Spinal cord (tissue), 9 donors: ENCODE measurements at regions not wholly inside any gene's neighbourhood (a gene's known extent, or its start where the extent isn't known, plus 50 kb on each side); places are given as distances from the start of the nearest gene placed in this dataset.
"Not testable (repeated sequence)": the region's sequence is repeated elsewhere in the genome, so short reads cannot be mapped to it uniquely, and the experiment has no call there.

Source experiments
- DNase-seq, 6 donors: peaks; one replicate each; pipeline versions ENCODE4 v3.0.0 to v3.0.0-alpha.2; 2013 to 2015; ENCODE audit warnings: low spot score in 6 of 6, low read depth in 4 of 6
- H3K27ac ChIP-seq: one replicate; pipeline ENCODE4 v1.5.1; 2013; ENCODE audit warnings: low read depth, low read length, control low read depth
- H3K27me3 ChIP-seq: one replicate; pipeline ENCODE4 v1.6.1; 2013; ENCODE audit warnings: low read length; ENCODE audit not compliant: control insufficient read depth, insufficient read depth
- H3K36me3 ChIP-seq: one replicate; pipeline ENCODE4 v1.6.1; 2013; ENCODE audit warnings: low read length; ENCODE audit not compliant: control insufficient read depth, insufficient read depth
- H3K4me1 ChIP-seq: one replicate; pipeline ENCODE4 v1.6.1; 2013; ENCODE audit warnings: low read length; ENCODE audit not compliant: control insufficient read depth, insufficient read depth
- H3K4me3 ChIP-seq: one replicate; pipeline ENCODE4 v1.5.1; 2013; ENCODE audit warnings: low read depth, low read length, control low read depth
- H3K9me3 ChIP-seq: one replicate; pipeline ENCODE4 v1.6.1; 2013; ENCODE audit warnings: low read length; ENCODE audit not compliant: control insufficient read depth, insufficient read depth
- WGBS: methylation state at CpG from one replicate; pipeline ENCODE4 v1.1.5; 2013; ENCODE audit warnings: missing lambda C conversion rate; ENCODE audit not compliant: insufficient coverage; 5-methylcytosine and 5-hydroxymethylcytosine counted together
- donor health status: healthy.

GRCh38 chrX:63250253-63250868 lies 100.8 kb downstream of the SPIN4 start:
- DNase-seq, result peak; percentile 1 to 84 (median 40)

GRCh38 chrX:63242689-63243088 lies 108.4 kb downstream of the SPIN4 start:
- H3K27ac ChIP-seq, DNase-seq, H3K9me3 ChIP-seq, H3K4me1 ChIP-seq, H3K36me3 ChIP-seq, H3K27me3 ChIP-seq, H3K4me3 ChIP-seq: not testable (repeated sequence)
- WGBS, result no CpG with 5 or more reads among the region's 2 CpGs

More at GRCh38 chrX:63250253-63250868, 100.8 kb downstream of the SPIN4 start:
- no peaks in the 10 kb centered on the region for H3K27me3 ChIP-seq
- no peaks in the 10 kb centered on the region for H3K9me3 ChIP-seq
- WGBS, result 20% methylated on average over 1 of the region's 3 CpGs
- H3K4me3 ChIP-seq, result no peak overlapping the region
- no peaks in the 10 kb centered on the region for H3K36me3 ChIP-seq
- no peak overlapping the region for H3K27ac ChIP-seq
- no peaks in the 10 kb centered on the region for H3K4me1 ChIP-seq

DNA sequence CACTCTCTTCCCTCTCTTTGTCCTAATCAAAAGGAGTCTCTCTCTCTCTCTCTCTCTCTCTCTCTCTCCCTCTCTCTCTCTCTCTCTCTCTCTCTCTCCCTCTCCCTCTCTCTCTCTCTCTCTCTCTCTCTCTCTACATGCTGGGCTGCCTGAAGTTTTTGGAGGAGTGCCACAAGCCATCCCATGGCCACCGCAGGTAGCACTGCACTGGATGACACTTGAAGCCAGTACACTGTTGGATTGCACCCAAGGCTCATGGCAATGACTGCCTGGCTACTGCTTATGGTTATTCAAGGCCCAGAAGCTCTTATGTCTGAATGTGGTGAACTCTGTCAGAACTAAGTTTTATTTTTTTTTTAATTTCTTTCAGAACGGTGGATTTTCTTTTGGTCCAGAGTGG lies 115.2 kb downstream of the SPIN4 start:
- not testable (repeated sequence) for H3K36me3 ChIP-seq, H3K4me3 ChIP-seq, H3K27me3 ChIP-seq, H3K27ac ChIP-seq, H3K9me3 ChIP-seq, H3K4me1 ChIP-seq, DNase-seq
- WGBS, result no CpG with 5 or more reads among the region's 2 CpGs

DNA sequence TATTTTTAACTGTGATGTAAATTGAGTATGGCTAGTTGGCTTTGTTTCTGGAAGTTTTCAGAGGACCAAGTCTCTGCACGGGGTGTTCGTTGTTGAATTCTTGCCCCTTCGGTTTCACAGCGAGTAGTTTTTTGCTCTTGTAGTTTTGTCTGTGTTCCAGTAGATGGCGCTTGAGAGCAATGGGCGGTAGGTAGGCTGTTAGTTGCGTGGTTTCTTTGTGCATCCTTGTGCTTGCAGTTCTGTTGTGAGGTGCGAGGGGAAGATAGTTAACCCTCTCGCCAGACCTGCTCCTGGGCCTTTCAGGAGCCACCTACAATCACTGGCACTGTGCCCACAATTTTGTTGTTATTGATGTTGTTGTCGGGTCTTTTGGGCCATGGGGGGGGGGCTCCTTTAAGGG lies 118.1 kb downstream of the SPIN4 start:
- not testable (repeated sequence) for H3K27ac ChIP-seq, H3K4me3 ChIP-seq, H3K36me3 ChIP-seq, DNase-seq, H3K9me3 ChIP-seq, H3K27me3 ChIP-seq, H3K4me1 ChIP-seq
- no CpG with 5 or more reads among the region's 10 CpGs for WGBS

GRCh38 chrX:63218202-63218601 lies 132.9 kb downstream of the SPIN4 start:
- H3K9me3 ChIP-seq, DNase-seq, H3K36me3 ChIP-seq, H3K4me1 ChIP-seq, H3K4me3 ChIP-seq, H3K27ac ChIP-seq, H3K27me3 ChIP-seq: not testable (repeated sequence)
- WGBS, result no CpG with 5 or more reads among the region's 1 CpG

DNA sequence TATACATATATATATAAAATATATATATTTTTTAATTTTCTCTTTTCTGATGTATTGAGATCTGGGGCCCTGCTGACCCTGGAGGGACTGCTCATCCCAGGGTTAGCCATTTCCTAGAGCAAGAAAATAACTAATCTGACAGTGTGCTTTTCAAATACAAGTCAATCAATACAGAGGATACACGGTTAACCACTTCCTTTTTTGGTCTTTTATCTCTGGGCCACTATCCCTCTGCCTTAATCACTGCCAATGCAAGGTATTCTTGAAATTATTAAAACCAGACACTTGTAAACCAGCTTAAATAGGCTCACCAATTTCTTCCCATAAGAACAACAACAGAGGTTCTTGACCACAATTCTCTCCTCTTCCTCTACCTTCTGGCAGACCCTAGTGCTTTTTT lies 133.6 kb downstream of the SPIN4 start:
- not testable (repeated sequence) for H3K9me3 ChIP-seq, H3K36me3 ChIP-seq, H3K27me3 ChIP-seq, H3K27ac ChIP-seq, DNase-seq, H3K4me3 ChIP-seq, H3K4me1 ChIP-seq
- no CpG with 5 or more reads among the region's 1 CpG for WGBS

- H3K27ac ChIP-seq, H3K4me3 ChIP-seq, H3K9me3 ChIP-seq, H3K27me3 ChIP-seq, H3K4me1 ChIP-seq, H3K36me3 ChIP-seq, DNase-seq: not testable (repeated sequence)
- WGBS, result no CpG with 5 or more reads among the region's 1 CpG
These were observed 141.5 kb downstream of the SPIN4 start for GRCh38 chrX:63209645-63210044.

DNA sequence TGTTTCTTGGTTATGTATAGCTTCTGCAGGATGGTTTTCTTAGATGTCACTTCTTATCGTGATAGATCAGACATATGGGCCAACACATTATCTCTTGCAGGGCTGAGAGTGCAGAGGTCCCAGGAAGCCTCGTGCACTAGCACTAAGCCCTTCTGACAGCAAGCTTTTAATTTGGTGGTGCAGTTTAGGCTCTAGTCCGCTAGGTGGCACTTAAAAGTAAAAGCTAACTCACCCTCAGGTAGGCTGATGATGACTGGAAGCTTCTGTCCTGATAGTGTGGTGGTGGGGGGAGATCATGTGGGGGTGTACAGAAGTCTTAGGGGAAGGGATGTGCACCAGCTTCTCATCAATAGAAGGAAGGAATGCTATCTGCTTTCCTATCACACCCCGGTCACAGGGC lies 142.0 kb downstream of the SPIN4 start:
- H3K4me1 ChIP-seq, result not testable (repeated sequence)
- no CpG with 5 or more reads among the region's 4 CpGs for WGBS

GRCh38 chrX:63204266-63205074 lies 146.7 kb downstream of the SPIN4 start:
- not testable (repeated sequence) for H3K4me3 ChIP-seq, DNase-seq, H3K27ac ChIP-seq, H3K27me3 ChIP-seq, H3K9me3 ChIP-seq, H3K36me3 ChIP-seq, H3K4me1 ChIP-seq
- WGBS, result no CpG with 5 or more reads among the region's 7 CpGs

More for the DNA sequence above, 142.0 kb downstream of the SPIN4 start:
- H3K4me3 ChIP-seq, H3K27me3 ChIP-seq, H3K36me3 ChIP-seq, H3K9me3 ChIP-seq, DNase-seq, H3K27ac ChIP-seq: not testable (repeated sequence)

DNA sequence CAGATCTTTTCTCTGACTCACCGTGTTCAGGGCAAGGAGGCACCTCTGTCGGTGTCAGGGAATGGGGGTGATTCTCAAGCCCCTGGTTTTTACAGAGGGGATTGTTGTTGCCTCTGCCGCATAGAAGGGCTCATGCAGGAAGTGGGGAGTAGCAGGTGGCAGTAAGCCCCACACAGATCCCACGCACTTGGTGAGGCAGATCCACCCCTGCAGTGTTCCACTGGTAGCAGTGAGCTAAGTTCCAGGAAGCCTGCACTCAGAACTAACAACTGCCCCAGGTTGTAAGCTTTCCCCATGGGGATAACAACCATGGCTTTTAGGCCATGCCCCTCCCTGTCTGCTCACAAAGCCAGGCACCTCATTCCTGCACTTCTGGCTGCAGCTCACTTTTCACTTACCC lies 149.1 kb downstream of the SPIN4 start:
- H3K36me3 ChIP-seq, H3K27ac ChIP-seq, H3K9me3 ChIP-seq, H3K4me3 ChIP-seq, DNase-seq, H3K4me1 ChIP-seq, H3K27me3 ChIP-seq: not testable (repeated sequence)
- WGBS, result no CpG with 5 or more reads among the region's 4 CpGs
